Body of pancreas (tissue), 4 donors: ENCODE measurements at regions not wholly inside any gene's neighbourhood (a gene's known extent, or its start where the extent isn't known, plus 50 kb on each side); places are given as distances from the start of the nearest gene placed in this dataset.

ENCODE experiments used
- ATAC-seq: fragments of 150-250 bp; one replicate; pipeline ENCODE4 v1.9.1; 2016
- DNase-seq, 4 donors: peaks; one replicate each; pipeline ENCODE4 v3.0.0-alpha.2; 2019
- H3K27ac ChIP-seq, 4 donors: fragments of 200-600 bp; sonication (generic); 1 replicate in 3 of 4; 2 replicates in 1 of 4; pipeline versions ENCODE4 v1.5.1 to v1.6.1; 2016 to 2019; ENCODE audit warnings: mild to moderate bottlenecking in 1 of 4, mixed read lengths in 1 of 4, moderate library complexity in 1 of 4
- H3K27me3 ChIP-seq, 2 donors: fragments of 200-600 bp; sonication (generic); one replicate each; pipeline ENCODE4 v1.6.0; 2016; ENCODE audit warnings: mild to moderate bottlenecking in 1 of 2
- H3K36me3 ChIP-seq, 2 donors: fragments of 200-600 bp; sonication (generic); replicated peaks in 1 of 2; 2 replicates each; pipeline ENCODE4 v1.5.1; 2016; ENCODE audit warnings: low read depth in 2 of 2; ENCODE audit not compliant: insufficient read depth in 1 of 2
- H3K4me1 ChIP-seq: fragments of 200-600 bp; sonication (generic); one replicate; pipeline ENCODE4 v1.6.0; 2016
- H3K4me3 ChIP-seq, 2 donors: fragments of 200-600 bp; sonication (generic); 1 replicate in 1 of 2; 2 replicates in 1 of 2; pipeline ENCODE4 v1.5.1; 2016 to 2019
- H3K9me3 ChIP-seq, 3 donors: fragments of 200-600 bp; sonication (generic); 1 replicate in 2 of 3; 2 replicates in 1 of 3; pipeline ENCODE4 v1.5.1; 2016
- CTCF ChIP-seq, 7 experiments: fragments of 450-650 bp in 4 of 7; fragments of 200-600 bp in 3 of 7; sonication (generic) in 3 of 7; IDR thresholded peaks; one replicate each; pipeline ENCODE4 v1.5.1; 2016 to 2019; ENCODE audit warnings: antibody characterized with exemption in 7 of 7
- POLR2A ChIP-seq, 3 donors: fragments of 450-650 bp; IDR thresholded peaks; one replicate each; pipeline ENCODE4 v1.6.1; 2016; ENCODE audit warnings: antibody characterized with exemption in 3 of 3, mild to moderate bottlenecking in 2 of 3
- whole genome bisulfite sequencing, 2 donors: methylation state at CpG; one replicate each; pipeline ENCODE4 v1.1.5; 2017; 5-methylcytosine and 5-hydroxymethylcytosine counted together
- intact Hi-C: fragments of 100-400 bp; cut with DNase I; formaldehyde crosslinking; loops from one replicate; pipeline ENCODE4 v1.15.1; 2023

GRCh38 chr7:28318101-28318762 is 94.1 kb upstream of the CREB5 start:
- Histone ChIP-seq H3K9me3 (no peaks in the 10 kb centered on the region), H3K4me3 (no peak overlapping the region), H3K27ac (no peak overlapping the region), H3K27me3 (no peaks in the 10 kb centered on the region), H3K4me1 (no peaks in the 10 kb centered on the region), H3K36me3 (no peaks in the 10 kb centered on the region)
- WGBS, 2 donors, result 53 to 68% methylated on average over 3 of the region's 3 CpGs
- ATAC-seq (no peak), DNase-seq (no peak)
- intact Hi-C loops, result no loop called here
- TF ChIP-seq CTCF (IDR thresholded peaks at IDR 0.05), result no peak
- TF ChIP-seq POLR2A (IDR thresholded peaks at IDR 0.05), result no peak

GRCh38 chr7:28323833-28324232 is 88.5 kb upstream of the CREB5 start:
- WGBS, 2 donors, result 74 to 83% methylated on average over 6 to 7 of the region's 7 CpGs

GRCh38 chr7:28328146-28328545 is 84.2 kb upstream of the CREB5 start:
- ATAC-seq (no peak), DNase-seq (no peak)
- intact Hi-C loops, result no loop called here
- no peak for TF ChIP-seq CTCF (IDR thresholded peaks at IDR 0.05)
- no peak for TF ChIP-seq POLR2A (IDR thresholded peaks at IDR 0.05)
- Histone ChIP-seq H3K9me3 (no peaks in the 10 kb centered on the region), H3K4me3 (no peak overlapping the region), H3K4me1 (no peaks in the 10 kb centered on the region), H3K36me3 (no peaks in the 10 kb centered on the region), H3K27me3 (no peaks in the 10 kb centered on the region), H3K27ac (no peak overlapping the region)
- 50 to 59% methylated on average over 2 of the region's 2 CpGs for WGBS, 2 donors

More at GRCh38 chr7:28323833-28324232, 88.5 kb upstream of the CREB5 start:
- no peak for TF ChIP-seq CTCF (IDR thresholded peaks at IDR 0.05)
- no peak for TF ChIP-seq POLR2A (IDR thresholded peaks at IDR 0.05)
- intact Hi-C loops, result no loop called here
- no peaks in the 10 kb centered on the region for H3K36me3 ChIP-seq
- H3K9me3 ChIP-seq, result no peaks in the 10 kb centered on the region
- H3K4me1 ChIP-seq, result no peaks in the 10 kb centered on the region
- H3K4me3 ChIP-seq, result no peak overlapping the region
- no peak for DNase-seq
- H3K27ac ChIP-seq, result no peak overlapping the region
- ATAC-seq, result no peak
- no peaks in the 10 kb centered on the region for H3K27me3 ChIP-seq

GRCh38 chr7:28328822-28329660 is 83.3 kb upstream of the CREB5 start:
- no peak overlapping the region for H3K4me3 ChIP-seq
- no peak for DNase-seq
- intact Hi-C loops, result no loop called here
- no peak overlapping the region for H3K27ac ChIP-seq
- TF ChIP-seq POLR2A (IDR thresholded peaks at IDR 0.05), result no peak
- no peak for TF ChIP-seq CTCF (IDR thresholded peaks at IDR 0.05)
- H3K27me3 ChIP-seq, result no peaks in the 10 kb centered on the region
- H3K9me3 ChIP-seq, result no peaks in the 10 kb centered on the region
- no peak for ATAC-seq
- no peaks in the 10 kb centered on the region for H3K36me3 ChIP-seq
- 76 to 79% methylated on average over 9 of the region's 9 CpGs for WGBS, 2 donors
- H3K4me1 ChIP-seq, result no peaks in the 10 kb centered on the region
